Posterior cingulate gyrus (tissue), 11 donors: ENCODE measurements at regions not wholly inside any gene's neighbourhood (a gene's known extent, or its start where the extent isn't known, plus 50 kb on each side); places are given as distances from the start of the nearest gene placed in this dataset.

Experiments used
- DNase-seq, 10 donors: peaks; one replicate each; pipeline versions ENCODE4 v3.0.0 to v3.0.0-alpha.2; 2020 to 2021; ENCODE audit warnings: mixed read lengths in 3 of 10
- intact Hi-C: fragments of 100-400 bp; cut with DNase I; formaldehyde crosslinking; loops from one replicate; pipeline ENCODE4 v1.15.1; 2023

DNA sequence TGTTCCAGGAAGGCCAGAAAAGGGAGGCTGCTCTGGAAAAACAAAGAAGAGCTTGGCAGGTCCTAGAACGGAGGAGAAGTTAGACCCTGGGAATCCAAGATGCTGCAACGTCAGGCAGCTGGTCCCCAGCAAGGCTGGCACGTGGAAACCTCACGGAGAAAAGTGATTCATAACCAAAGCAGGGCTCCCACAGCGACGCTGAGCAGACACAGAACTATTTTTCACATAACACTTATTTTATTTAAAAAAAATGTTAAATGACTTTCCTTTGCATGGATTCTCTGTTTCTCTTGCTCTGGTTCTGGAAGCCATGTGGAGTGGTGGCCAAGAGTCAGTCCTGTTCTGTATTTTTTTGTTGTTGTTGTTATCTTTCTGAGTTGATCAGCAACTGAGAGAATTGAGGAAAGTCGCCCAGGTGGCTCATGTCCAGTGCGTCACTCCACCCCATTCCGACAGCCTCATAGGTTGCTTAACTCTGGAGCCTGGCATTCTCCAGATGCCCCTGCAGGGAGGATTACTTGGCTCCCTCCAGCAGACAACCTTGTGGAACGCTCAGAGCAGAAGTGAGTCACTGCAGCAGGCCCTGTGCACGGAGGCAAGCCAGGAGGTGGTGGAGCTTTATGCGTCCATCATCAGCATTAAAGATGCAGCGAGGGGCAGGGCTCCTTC lies 229.9 kb upstream of the HDAC4 start:
- DNase-seq, result peak in 8 of 10 donors; percentile 27 to 89 (median 53)
- intact Hi-C loops, result no loop called here

DNA sequence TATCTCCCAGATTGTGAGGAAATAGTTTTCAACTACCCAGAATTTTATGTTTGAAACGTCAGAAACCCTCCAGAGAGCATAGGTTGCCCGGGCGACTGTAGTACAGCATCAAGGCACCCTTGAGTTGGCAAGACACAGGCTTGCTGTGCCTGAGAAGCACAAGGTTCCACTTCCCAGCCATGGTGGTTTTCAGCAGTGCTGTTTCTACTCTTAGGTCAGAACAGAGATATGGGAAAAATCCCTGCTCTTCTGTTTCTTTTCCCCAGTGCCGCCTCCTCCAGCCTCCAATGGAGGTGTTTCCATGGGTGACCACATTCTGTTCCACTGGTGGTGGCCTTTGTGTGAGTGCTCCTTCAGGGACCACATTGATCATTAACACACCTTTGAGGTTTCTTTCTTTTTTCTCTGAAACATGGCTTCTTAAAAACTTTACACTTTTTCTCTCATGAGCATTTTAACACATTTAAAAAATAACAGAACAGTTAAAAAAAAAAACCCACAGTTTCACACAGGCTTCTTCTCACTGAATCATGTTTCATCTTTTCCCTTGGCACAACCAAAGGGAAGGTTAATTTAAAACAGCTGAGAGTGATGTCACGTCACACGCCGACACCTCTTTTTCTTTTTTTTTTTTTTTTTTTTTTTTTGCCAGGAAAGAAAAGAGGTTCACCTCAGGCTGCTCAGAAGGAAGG lies 229.3 kb upstream of the HDAC4 start:
- intact Hi-C loops, result no loop called here
- no peak for DNase-seq

DNA sequence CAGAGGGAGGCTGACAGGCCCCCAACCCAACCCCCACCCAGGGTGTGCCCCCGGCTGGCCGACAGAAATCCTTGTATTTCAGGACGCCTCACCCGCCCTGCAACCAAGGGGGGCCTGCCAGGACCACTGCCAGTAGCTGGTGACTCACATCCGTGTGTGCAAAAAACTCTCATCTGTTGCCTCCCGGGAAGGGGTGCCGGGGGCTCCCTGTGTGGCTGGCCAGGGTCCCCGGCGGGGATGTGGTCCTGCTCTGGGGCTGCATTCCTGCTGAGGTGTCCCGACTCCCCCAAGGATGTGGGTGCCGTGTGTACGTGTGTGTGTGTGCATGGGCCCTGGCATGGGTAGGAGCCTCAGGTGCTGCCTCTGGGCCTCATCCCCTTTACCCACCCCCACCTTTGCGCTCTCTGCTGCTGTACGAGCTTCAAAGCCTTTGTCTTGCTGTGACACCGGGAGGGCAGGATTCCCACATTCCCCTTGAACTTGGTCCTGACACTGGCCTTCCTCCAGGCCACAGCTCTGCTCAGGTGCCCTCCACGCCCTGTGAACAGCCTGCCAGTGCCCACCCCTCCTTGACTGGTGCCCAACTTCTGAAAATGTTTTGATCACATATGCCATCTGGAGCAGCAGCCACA lies 226.3 kb upstream of the HDAC4 start:
- peak in 1 of 10 donors; percentile 68 for DNase-seq
- intact Hi-C loops, result no loop called here

GRCh38 chr2:239625971-239626734 lies 225.3 kb upstream of the HDAC4 start:
- intact Hi-C loops, result no loop called here
- DNase-seq, result no peak

GRCh38 chr2:239625156-239625845 lies 224.5 kb upstream of the HDAC4 start:
- DNase-seq, result no peak

DNA sequence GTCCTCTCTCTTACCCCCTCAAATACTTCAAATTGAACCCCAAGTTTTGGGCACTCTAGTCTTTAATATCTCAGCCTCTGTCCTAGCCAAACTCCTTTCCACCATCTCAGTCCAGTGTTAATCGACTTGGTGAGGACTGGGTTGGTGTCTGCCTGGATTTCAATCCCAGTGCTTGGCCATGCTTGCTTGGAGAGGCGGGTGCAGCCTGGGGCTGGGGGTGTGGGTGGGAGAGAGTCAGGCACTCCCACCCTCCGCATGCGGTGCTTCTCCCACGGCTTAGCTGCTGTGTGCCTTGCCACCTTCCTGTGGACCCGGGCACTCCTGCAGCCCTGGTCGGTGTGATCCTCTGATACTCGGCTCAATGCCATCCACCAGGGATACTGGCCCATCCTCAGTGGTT lies 220.8 kb upstream of the HDAC4 start:
- intact Hi-C loops, result no loop called here
- no peak for DNase-seq

More at GRCh38 chr2:239625156-239625845, 224.5 kb upstream of the HDAC4 start:
- intact Hi-C loops, result no loop called here

- intact Hi-C loops, result no loop called here
- no peak for DNase-seq
Measured at GRCh38 chr2:239619369-239619768, 218.5 kb upstream of the HDAC4 start.

GRCh38 chr2:239616729-239617128 lies 215.9 kb upstream of the HDAC4 start:
- intact Hi-C loops, result no loop called here
- DNase-seq, result no peak

GRCh38 chr2:239612133-239612532 lies 211.3 kb upstream of the HDAC4 start:
- intact Hi-C loops, result no loop called here
- DNase-seq, result no peak

DNA sequence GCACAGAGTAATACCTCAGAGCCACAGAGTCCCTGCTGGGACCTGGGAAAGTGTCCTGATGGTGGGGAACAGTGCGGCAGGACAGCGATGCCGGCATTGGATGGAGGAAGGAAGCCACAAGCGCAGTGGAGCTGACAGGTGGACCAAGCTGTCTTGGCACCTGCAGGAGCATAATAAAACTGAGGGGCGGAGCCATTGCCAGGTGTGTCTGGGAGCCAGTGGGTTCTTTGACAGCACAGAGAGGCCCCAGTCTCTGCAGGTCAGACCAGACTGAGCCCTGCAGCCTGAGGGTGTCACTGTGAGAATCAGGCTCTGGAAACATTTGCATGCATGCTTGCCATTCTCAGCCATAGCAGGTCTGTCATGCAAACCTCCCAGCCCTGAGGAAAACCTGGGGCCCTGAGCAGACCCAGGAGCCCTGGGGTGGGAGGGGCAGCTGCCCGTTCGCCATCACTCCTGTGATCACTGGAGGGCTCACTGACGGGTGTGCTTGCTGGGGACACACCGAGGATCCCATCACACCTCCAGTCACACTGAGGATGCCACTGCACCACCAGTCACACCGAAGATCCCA lies 210.5 kb upstream of the HDAC4 start:
- peak in 1 of 10 donors; percentile 59 for DNase-seq
- intact Hi-C loops, result no loop called here

GRCh38 chr2:239610457-239611221 lies 209.8 kb upstream of the HDAC4 start:
- DNase-seq, result peak in 1 of 10 donors; percentile 65
- intact Hi-C loops, result no loop called here

- peak in 2 of 10 donors; percentile 80 to 82 for DNase-seq
- intact Hi-C loops, result no loop called here
Measured at GRCh38 chr2:239609607-239610310, 208.9 kb upstream of the HDAC4 start.

GRCh38 chr2:239609162-239609561 lies 208.3 kb upstream of the HDAC4 start:
- intact Hi-C loops, result no loop called here
- peak in 3 of 10 donors; percentile 24 to 73 (median 55) for DNase-seq

DNA sequence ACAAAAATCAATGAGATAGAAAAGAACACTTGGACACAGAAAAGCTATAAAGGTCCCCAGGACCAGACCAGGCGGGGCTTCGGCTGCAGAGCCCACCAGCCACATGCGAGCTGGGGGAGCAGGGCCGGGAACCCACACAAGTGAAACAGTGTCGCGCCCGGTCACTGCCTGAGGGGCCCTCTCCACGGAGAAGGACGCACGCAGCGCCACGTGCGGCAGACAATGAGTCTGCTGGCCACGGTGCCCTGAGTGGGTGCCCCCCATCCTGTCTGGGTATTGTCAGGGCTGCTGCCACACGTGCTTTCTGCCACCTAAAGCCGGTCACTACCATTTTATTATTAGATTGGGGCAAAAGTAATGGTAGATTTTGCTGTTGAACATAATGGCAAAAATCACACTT lies 207.9 kb upstream of the HDAC4 start:
- intact Hi-C loops, result no loop called here
- peak in 3 of 10 donors; percentile 25 to 74 (median 52) for DNase-seq

GRCh38 chr2:239608260-239608659 lies 207.4 kb upstream of the HDAC4 start:
- intact Hi-C loops, result no loop called here
- DNase-seq, result no peak

GRCh38 chr2:239607517-239608191 lies 206.8 kb upstream of the HDAC4 start:
- intact Hi-C loops, result no loop called here
- DNase-seq, result peak in 1 of 10 donors; percentile 65

DNA sequence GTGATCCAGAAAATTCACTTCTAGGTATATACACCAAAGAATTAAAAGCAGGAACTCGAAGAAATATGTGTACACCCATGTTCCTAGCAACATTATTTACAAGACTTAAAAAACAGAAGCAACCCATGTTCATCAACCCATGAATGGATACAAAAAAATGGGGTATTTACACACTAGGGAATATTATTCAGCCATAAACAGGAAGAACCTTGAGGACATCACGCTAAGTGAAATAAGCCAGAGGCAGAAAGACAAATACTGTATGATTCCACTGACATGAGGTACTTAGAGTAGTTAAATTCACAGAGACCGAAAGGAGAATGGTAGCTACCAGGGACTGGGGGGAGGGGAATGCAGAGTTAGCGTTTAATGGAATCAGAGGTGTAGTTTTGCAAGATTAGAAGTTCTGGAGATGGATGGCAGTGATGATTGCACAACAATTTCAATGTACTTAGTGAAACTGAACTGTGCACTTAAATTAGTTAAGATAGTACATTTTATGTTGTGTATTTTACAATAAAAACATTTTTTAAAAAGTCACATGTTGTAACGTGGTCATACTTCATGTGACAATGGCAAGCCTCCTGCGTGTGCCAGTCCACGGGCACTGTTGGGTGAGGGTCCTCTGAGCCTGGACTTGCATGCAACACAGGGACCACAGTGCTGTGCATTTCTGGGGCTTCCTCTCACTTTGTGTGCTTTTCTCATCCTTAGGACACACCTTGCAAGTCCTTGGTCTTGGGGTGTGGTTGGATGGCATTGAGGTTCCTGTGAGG lies 206.1 kb upstream of the HDAC4 start:
- intact Hi-C loops, result no loop called here
- peak in 1 of 10 donors; percentile 59 for DNase-seq
